ENCODE measurements at regions not wholly inside any gene's neighbourhood (a gene's known extent, or its start where the extent isn't known, plus 50 kb on each side); places are given as distances from the start of the nearest gene placed in this dataset.

GRCh38 chr14:83260751-83261150 lies 1727.1 kb upstream of the SEL1L start:
- TF ChIP-seq, protein P1, sequence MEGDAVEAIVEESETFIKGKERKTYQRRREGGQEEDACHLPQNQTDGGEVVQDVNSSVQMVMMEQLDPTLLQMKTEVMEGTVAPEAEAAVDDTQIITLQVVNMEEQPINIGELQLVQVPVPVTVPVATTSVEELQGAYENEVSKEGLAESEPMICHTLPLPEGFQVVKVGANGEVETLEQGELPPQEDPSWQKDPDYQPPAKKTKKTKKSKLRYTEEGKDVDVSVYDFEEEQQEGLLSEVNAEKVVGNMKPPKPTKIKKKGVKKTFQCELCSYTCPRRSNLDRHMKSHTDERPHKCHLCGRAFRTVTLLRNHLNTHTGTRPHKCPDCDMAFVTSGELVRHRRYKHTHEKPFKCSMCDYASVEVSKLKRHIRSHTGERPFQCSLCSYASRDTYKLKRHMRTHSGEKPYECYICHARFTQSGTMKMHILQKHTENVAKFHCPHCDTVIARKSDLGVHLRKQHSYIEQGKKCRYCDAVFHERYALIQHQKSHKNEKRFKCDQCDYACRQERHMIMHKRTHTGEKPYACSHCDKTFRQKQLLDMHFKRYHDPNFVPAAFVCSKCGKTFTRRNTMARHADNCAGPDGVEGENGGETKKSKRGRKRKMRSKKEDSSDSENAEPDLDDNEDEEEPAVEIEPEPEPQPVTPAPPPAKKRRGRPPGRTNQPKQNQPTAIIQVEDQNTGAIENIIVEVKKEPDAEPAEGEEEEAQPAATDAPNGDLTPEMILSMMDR (IDR thresholded peaks at IDR 0.05; ENCODE audit: control insufficient read depth, insufficient read depth, low read depth, low read length, missing control alignments), result no peak
- no peak overlapping the region for H3K4me3 ChIP-seq (ENCODE audit: control insufficient read depth, low read depth, low read length)
- no peak for DNase-seq (ENCODE audit: low read depth)

DNA sequence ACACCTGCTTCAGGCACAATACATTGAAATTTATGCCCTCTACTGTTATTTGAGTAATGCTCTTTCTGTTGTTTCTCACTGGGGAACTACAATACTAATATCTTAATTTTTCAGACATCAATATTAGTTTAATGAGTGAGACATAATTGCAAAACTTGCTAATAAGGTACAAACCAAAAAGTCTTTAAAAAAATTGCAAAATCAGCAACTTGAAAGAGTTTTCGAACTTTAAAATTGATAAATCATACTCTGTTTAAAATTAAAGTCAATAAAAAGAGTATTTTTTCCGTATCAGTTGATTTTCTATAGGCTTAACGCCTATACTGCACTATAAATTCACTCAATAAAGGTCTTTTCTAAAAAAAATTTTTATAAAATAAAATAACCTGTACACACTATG lies 1735.9 kb upstream of the SEL1L start:
- no peak for DNase-seq (ENCODE audit: low read depth)
- TF ChIP-seq, protein P1 (IDR thresholded peaks at IDR 0.05; ENCODE audit: control insufficient read depth, insufficient read depth, low read depth, low read length, missing control alignments), result no peak
- H3K4me3 ChIP-seq (ENCODE audit: control insufficient read depth, low read depth, low read length), result no peak overlapping the region

GRCh38 chr14:83271663-83272062 lies 1738.0 kb upstream of the SEL1L start:
- no peak for DNase-seq (ENCODE audit: low read depth)
- TF ChIP-seq, protein P1 (IDR thresholded peaks at IDR 0.05; ENCODE audit: control insufficient read depth, insufficient read depth, low read depth, low read length, missing control alignments), result no peak
- H3K4me3 ChIP-seq (ENCODE audit: control insufficient read depth, low read depth, low read length), result no peak overlapping the region

GRCh38 chr14:83280719-83281118 lies 1747.1 kb upstream of the SEL1L start:
- TF ChIP-seq, protein P1 (IDR thresholded peaks at IDR 0.05; ENCODE audit: control insufficient read depth, insufficient read depth, low read depth, low read length, missing control alignments), result no peak

GRCh38 chr14:83282706-83283105 lies 1749.1 kb upstream of the SEL1L start:
- H3K4me3 ChIP-seq (ENCODE audit: control insufficient read depth, low read depth, low read length), result no peak overlapping the region
- no peak for DNase-seq (ENCODE audit: low read depth)
- TF ChIP-seq, protein P1 (IDR thresholded peaks at IDR 0.05; ENCODE audit: control insufficient read depth, insufficient read depth, low read depth, low read length, missing control alignments), result no peak

More at GRCh38 chr14:83280719-83281118, 1747.1 kb upstream of the SEL1L start:
- no peak overlapping the region for H3K4me3 ChIP-seq (ENCODE audit: control insufficient read depth, low read depth, low read length)
- DNase-seq (ENCODE audit: low read depth), result no peak

DNA sequence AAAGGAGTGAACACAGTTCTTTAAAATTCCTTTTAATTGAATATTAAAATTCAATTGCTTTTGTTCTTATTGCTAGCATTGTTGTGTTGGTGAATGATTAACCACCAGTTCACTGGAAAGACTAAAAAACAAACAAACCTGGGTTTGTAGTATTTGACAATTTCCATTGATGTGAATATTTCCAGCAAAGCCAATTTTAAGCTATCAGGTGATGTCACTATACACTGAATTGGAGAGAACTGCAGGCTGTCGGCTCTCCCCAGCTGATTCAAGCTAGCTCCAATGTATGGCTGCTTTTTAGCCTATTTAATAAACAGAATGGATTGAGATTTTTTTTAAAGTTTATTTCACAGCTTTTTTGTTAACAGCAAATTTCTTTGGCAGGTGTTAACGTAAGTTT lies 1753.6 kb upstream of the SEL1L start:
- no peak for DNase-seq (ENCODE audit: low read depth)
- TF ChIP-seq, protein P1 (IDR thresholded peaks at IDR 0.05; ENCODE audit: control insufficient read depth, insufficient read depth, low read depth, low read length, missing control alignments), result no peak
- H3K4me3 ChIP-seq (ENCODE audit: control insufficient read depth, low read depth, low read length), result no peak overlapping the region

DNA sequence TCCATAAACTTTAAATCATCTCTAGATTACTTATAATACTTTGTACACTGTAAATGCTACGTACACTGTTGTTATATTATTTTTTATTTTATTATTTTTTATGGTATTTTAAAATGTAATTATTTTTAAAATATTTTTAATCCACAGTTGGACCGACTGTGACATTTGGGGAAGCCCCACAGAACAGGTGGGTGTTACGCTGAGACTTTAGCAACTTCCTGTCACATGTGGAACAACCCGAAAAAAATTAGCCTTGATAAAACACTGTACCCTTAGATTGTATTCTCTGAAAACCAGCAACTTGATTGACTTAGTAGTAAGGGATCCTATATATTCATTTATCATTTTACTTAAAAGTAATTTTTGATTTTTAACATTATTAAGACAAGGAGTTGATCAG lies 1755.7 kb upstream of the SEL1L start:
- no peak for DNase-seq (ENCODE audit: low read depth)
- TF ChIP-seq, protein P1 (IDR thresholded peaks at IDR 0.05; ENCODE audit: control insufficient read depth, insufficient read depth, low read depth, low read length, missing control alignments), result no peak
- H3K4me3 ChIP-seq (ENCODE audit: control insufficient read depth, low read depth, low read length), result no peak overlapping the region
